ENCODE measurements at regions not wholly inside any gene's neighbourhood (a gene's known extent, or its start where the extent isn't known, plus 50 kb on each side); places are given as distances from the start of the nearest gene placed in this dataset.

GRCh38 chr6:10014557-10014956 is 400.3 kb downstream of the TFAP2A start:
- no CpG with 5 or more reads among the region's 5 CpGs for WGBS (ENCODE audit: insufficient coverage)

GRCh38 chr6:10000551-10000950 is 414.3 kb downstream of the TFAP2A start:
- Histone ChIP-seq H3K27me3 (ENCODE audit: control insufficient read depth in 2 of 2, insufficient read depth in 2 of 2, low read length in 2 of 2) (no peaks in the 10 kb centered on the region), H3K4me2 (replicated peaks; ENCODE audit: extremely low read depth, low read length, poor library complexity, severe bottlenecking) (no peak overlapping the region), H3K27ac (ENCODE audit: low read depth in 1 of 2, low read length in 2 of 2) (no peak overlapping the region), H3K9me3 (replicated peaks in 1 of 2; ENCODE audit: control insufficient read depth in 1 of 2, insufficient read depth in 1 of 2, low read length in 2 of 2) (no peaks in the 10 kb centered on the region), H3K79me2 (ENCODE audit: insufficient read depth, low read length) (no peaks in the 10 kb centered on the region), H3K9ac (ENCODE audit: insufficient read depth, low read length, poor library complexity, severe bottlenecking) (no peak overlapping the region), H3K4me3 (replicated peaks in 1 of 3; ENCODE audit: low read depth in 2 of 3, low read length in 3 of 3) (no peak overlapping the region), H3K4me1 (ENCODE audit: control insufficient read depth in 1 of 2, insufficient read depth in 2 of 2, low read length in 2 of 2) (no peaks in the 10 kb centered on the region), H3K36me3 (replicated peaks in 1 of 2; ENCODE audit: control insufficient read depth in 1 of 2, insufficient read depth in 2 of 2, low read length in 2 of 2) (no peaks in the 10 kb centered on the region), H4K20me1 (ENCODE audit: insufficient read depth, low read length) (no peaks in the 10 kb centered on the region), H2AFZ (ENCODE audit: insufficient read depth, low read depth, low read length, poor library complexity, severe bottlenecking) (no peak overlapping the region)
- DNase-seq, result no peak
- Mint-ChIP-seq H3K27ac (no peak overlapping the region), H3K4me3 (no peak overlapping the region), H3K27me3 (ENCODE audit: low read depth in 3 of 3) (peaks cover 0 to 1% (median 0%) of the 10 kb centered on the region in 3 donors), H3K9me3 (peaks cover 0 to 2% (median 0%) of the 10 kb centered on the region in 7 donors), H3K4me1 (no peaks in the 10 kb centered on the region), H3K36me3 (no peaks in the 10 kb centered on the region)
- no CpG with 5 or more reads among the region's 3 CpGs for WGBS (ENCODE audit: insufficient coverage)
- intact Hi-C loops (cut with micrococcal nuclease), result no loop called here
- no peak for TF ChIP-seq CTCF (IDR thresholded peaks at IDR 0.05)

More at GRCh38 chr6:10014557-10014956, 400.3 kb downstream of the TFAP2A start:
- H3K36me3 Mint-ChIP-seq, result no peaks in the 10 kb centered on the region
- H3K9me3 ChIP-seq (replicated peaks in 1 of 2; ENCODE audit: control insufficient read depth in 1 of 2, insufficient read depth in 1 of 2, low read length in 2 of 2), result no peaks in the 10 kb centered on the region
- no peak overlapping the region for H3K27ac ChIP-seq (ENCODE audit: low read depth in 1 of 2, low read length in 2 of 2)
- no peak overlapping the region for H3K4me2 ChIP-seq (replicated peaks; ENCODE audit: extremely low read depth, low read length, poor library complexity, severe bottlenecking)
- H2AFZ ChIP-seq (ENCODE audit: insufficient read depth, low read depth, low read length, poor library complexity, severe bottlenecking), result no peak overlapping the region
- no peaks in the 10 kb centered on the region for H3K79me2 ChIP-seq (ENCODE audit: insufficient read depth, low read length)
- H3K9me3 Mint-ChIP-seq, result peaks cover 0 to 3% (median 0%) of the 10 kb centered on the region in 7 donors
- H3K4me1 ChIP-seq (ENCODE audit: control insufficient read depth in 1 of 2, insufficient read depth in 2 of 2, low read length in 2 of 2), result no peaks in the 10 kb centered on the region
- intact Hi-C loops (cut with micrococcal nuclease), result no loop called here
- DNase-seq, result no peak
- peaks cover 0 to 2% (median 0%) of the 10 kb centered on the region in 3 donors for H3K27me3 Mint-ChIP-seq (ENCODE audit: low read depth in 3 of 3)
- no peaks in the 10 kb centered on the region for H4K20me1 ChIP-seq (ENCODE audit: insufficient read depth, low read length)
- H3K9ac ChIP-seq (ENCODE audit: insufficient read depth, low read length, poor library complexity, severe bottlenecking), result no peak overlapping the region
- H3K4me3 ChIP-seq (replicated peaks in 1 of 3; ENCODE audit: low read depth in 2 of 3, low read length in 3 of 3), result no peak overlapping the region
- TF ChIP-seq CTCF (IDR thresholded peaks at IDR 0.05), result no peak
- H3K27me3 ChIP-seq (ENCODE audit: control insufficient read depth in 2 of 2, insufficient read depth in 2 of 2, low read length in 2 of 2), result no peaks in the 10 kb centered on the region
- H3K4me3 Mint-ChIP-seq, result no peak overlapping the region
- H3K4me1 Mint-ChIP-seq, result no peaks in the 10 kb centered on the region
- no peaks in the 10 kb centered on the region for H3K36me3 ChIP-seq (replicated peaks in 1 of 2; ENCODE audit: control insufficient read depth in 1 of 2, insufficient read depth in 2 of 2, low read length in 2 of 2)
- H3K27ac Mint-ChIP-seq, result no peak overlapping the region
